H1 (cell line): ENCODE measurements at regions not wholly inside any gene's neighbourhood (a gene's known extent, or its start where the extent isn't known, plus 50 kb on each side); places are given as distances from the start of the nearest gene placed in this dataset.

Source experiments
- CTCF ChIA-PET: fragments of 300-600 bp; sonication (Branson Sonifier 250); formaldehyde crosslinking; loops from one replicate; lab custom pipeline; 2021; ENCODE audit not compliant: partially characterized antibody; lab: Charles Lee
- POLR2A ChIA-PET: fragments of 300-600 bp; sonication (Branson Sonifier 250); formaldehyde crosslinking; loops from one replicate; lab custom pipeline; 2021; ENCODE audit warnings: inconsistent platforms; ENCODE audit not compliant: partially characterized antibody; lab: Charles Lee
- DNase-seq, 2 experiments: peaks; one replicate each; pipeline versions ENCODE4 v3.0.0 to v3.0.0-alpha.2; 2010 to 2022; ENCODE audit warnings: low spot score in 2 of 2, low read depth in 1 of 2, mixed read lengths in 1 of 2
- FAIRE-seq: peaks from 2 replicates; lab custom pipeline; 2011; peaks lifted over from hg19 to GRCh38; lab: Jason Lieb, UNC
- H2AFZ ChIP-seq: 2 replicates; pipeline ENCODE4 v1.8.1; 2012; ENCODE audit warnings: low read length, inconsistent platforms
- H2AK5ac ChIP-seq: 2 replicates; pipeline ENCODE4 v1.6.1; 2013; ENCODE audit warnings: low read depth, low read length
- H2BK120ac ChIP-seq: replicated peaks from 2 replicates; pipeline ENCODE3; 2013; ENCODE audit warnings: low read depth, low read length, inconsistent platforms
- H2BK12ac ChIP-seq: 2 replicates; pipeline ENCODE4 v1.6.1; 2013; ENCODE audit warnings: low read depth, low read length
- H2BK15ac ChIP-seq: 2 replicates; pipeline ENCODE4 v1.6.1; 2013; ENCODE audit warnings: low read length
- H2BK20ac ChIP-seq: 2 replicates; pipeline ENCODE4 v1.6.1; 2013; ENCODE audit warnings: low read length
- H2BK5ac ChIP-seq: 2 replicates; pipeline ENCODE4 v1.6.1; 2013; ENCODE audit warnings: low read depth, low read length
- H3K14ac ChIP-seq: 2 replicates; pipeline ENCODE4 v1.6.1; 2013; ENCODE audit warnings: inconsistent platforms; ENCODE audit not compliant: insufficient read length
- H3K18ac ChIP-seq: 2 replicates; pipeline ENCODE4 v1.6.1; 2013; ENCODE audit warnings: low read length; ENCODE audit errors: extremely low read depth
- H3K23ac ChIP-seq: 2 replicates; pipeline ENCODE4 v1.6.1; 2013; ENCODE audit warnings: inconsistent platforms; ENCODE audit not compliant: insufficient read length
- H3K23me2 ChIP-seq: 2 replicates; pipeline ENCODE4 v1.6.1; 2013; ENCODE audit warnings: low read depth, low read length
- H3K27ac ChIP-seq: 2 replicates; pipeline ENCODE4 v1.6.1; 2011; ENCODE audit warnings: low read depth, low read length, inconsistent platforms
- H3K27me3 ChIP-seq, 4 experiments: replicated peaks in 1 of 4; 1 replicate in 1 of 4; 2 replicates in 3 of 4; pipeline versions ENCODE4 v1.6.1 to v1.8.1; 2011 to 2013; ENCODE audit warnings: low read length in 3 of 4, mild to moderate bottlenecking in 3 of 4, inconsistent platforms in 2 of 4, mixed read lengths in 2 of 4, moderate library complexity in 1 of 4; ENCODE audit not compliant: control insufficient read depth in 3 of 4, insufficient read depth in 3 of 4; ENCODE audit errors: extremely low read depth in 1 of 4
- H3K36me3 ChIP-seq, 4 experiments: 2 replicates each; pipeline versions ENCODE4 v1.6.1 to v1.8.1; 2011 to 2013; ENCODE audit warnings: mild to moderate bottlenecking in 4 of 4, low read length in 3 of 4, moderate library complexity in 2 of 4, control low read depth in 1 of 4, inconsistent platforms in 1 of 4; ENCODE audit not compliant: insufficient read depth in 4 of 4, control insufficient read depth in 2 of 4
- H3K4ac ChIP-seq: replicated peaks from 2 replicates; pipeline ENCODE3; 2013; ENCODE audit warnings: low read length, low read depth, mixed read lengths, inconsistent platforms; ENCODE audit not compliant: insufficient read length
- H3K4me1 ChIP-seq, 4 experiments: replicated peaks in 1 of 4; 1 replicate in 1 of 4; 2 replicates in 3 of 4; pipeline versions ENCODE4 v1.6.1 to v1.8.1; 2011 to 2013; ENCODE audit warnings: low read length in 3 of 4, inconsistent platforms in 2 of 4, mixed read lengths in 1 of 4; ENCODE audit not compliant: insufficient read depth in 4 of 4, control insufficient read depth in 3 of 4
- H3K4me2 ChIP-seq, 2 experiments: 2 replicates each; pipeline versions ENCODE4 v1.6.1 to v1.8.1; 2011 to 2013; ENCODE audit warnings: low read depth in 2 of 2, low read length in 2 of 2, control low read depth in 1 of 2, inconsistent platforms in 1 of 2, mild to moderate bottlenecking in 1 of 2; ENCODE audit not compliant: insufficient read depth in 1 of 2
- H3K4me3 ChIP-seq, 4 experiments: fragments of 200-600, 300-600 bp in 1 of 4; sonication (generic), shearing (Covaris generic), sonication (Bioruptor Twin) in 1 of 4; 2 replicates each; pipeline versions ENCODE4 v1.5.1 to v1.8.1; 2011 to 2016; ENCODE audit warnings: low read length in 4 of 4, low read depth in 3 of 4, control low read depth in 2 of 4, inconsistent platforms in 2 of 4, mild to moderate bottlenecking in 2 of 4, mixed read lengths in 1 of 4, moderate library complexity in 1 of 4; ENCODE audit not compliant: insufficient read depth in 2 of 4; ENCODE audit errors: extremely low read depth in 1 of 4
- H3K56ac ChIP-seq: replicated peaks from 2 replicates; pipeline ENCODE3; 2013; ENCODE audit warnings: low read depth, mild to moderate bottlenecking, mixed read lengths, low read length, inconsistent platforms; ENCODE audit not compliant: insufficient read length
- H3K79me1 ChIP-seq: 2 replicates; pipeline ENCODE4 v1.6.1; 2013; ENCODE audit warnings: low read depth, low read length, control low read depth
- H3K79me2 ChIP-seq, 2 experiments: 2 replicates each; pipeline versions ENCODE4 v1.6.1 to v1.8.1; 2012 to 2013; ENCODE audit warnings: low read length in 2 of 2, mild to moderate bottlenecking in 2 of 2, inconsistent platforms in 1 of 2; ENCODE audit not compliant: insufficient read depth in 2 of 2, control insufficient read depth in 1 of 2
- H3K9ac ChIP-seq, 4 experiments: replicated peaks in 1 of 4; 1 replicate in 1 of 4; 2 replicates in 3 of 4; pipeline versions ENCODE4 v1.6.1 to v1.8.1; 2011 to 2013; ENCODE audit warnings: low read depth in 3 of 4, low read length in 3 of 4, control low read depth in 2 of 4, mild to moderate bottlenecking in 2 of 4, moderate library complexity in 2 of 4, inconsistent platforms in 1 of 4; ENCODE audit errors: extremely low read depth in 1 of 4
- H3K9me3 ChIP-seq, 2 experiments: 2 replicates each; pipeline versions ENCODE4 v1.6.1 to v1.8.1; 2012 to 2013; ENCODE audit warnings: mild to moderate bottlenecking in 2 of 2, moderate library complexity in 2 of 2, control low read depth in 1 of 2, inconsistent platforms in 1 of 2, low read depth in 1 of 2, low read length in 1 of 2, mixed read lengths in 1 of 2; ENCODE audit not compliant: insufficient read depth in 2 of 2
- H4K20me1 ChIP-seq, 2 experiments: replicated peaks in 1 of 2; 2 replicates each; pipeline versions ENCODE3 to v1.8.1; 2011 to 2013; ENCODE audit warnings: inconsistent platforms in 2 of 2, low read length in 2 of 2, mild to moderate bottlenecking in 1 of 2; ENCODE audit not compliant: insufficient read depth in 2 of 2, control insufficient read depth in 1 of 2
- H4K5ac ChIP-seq: 2 replicates; pipeline ENCODE4 v1.6.1; 2013; ENCODE audit warnings: low read length, low read depth, mixed read lengths, inconsistent platforms; ENCODE audit not compliant: insufficient read length
- H4K8ac ChIP-seq: 2 replicates; pipeline ENCODE4 v1.8.0; 2013; ENCODE audit warnings: mild to moderate bottlenecking, moderate library complexity, low read length, inconsistent platforms; ENCODE audit not compliant: insufficient read depth; ENCODE audit errors: extremely low read depth
- H4K91ac ChIP-seq: replicated peaks from 2 replicates; pipeline ENCODE3; 2013; ENCODE audit warnings: low read length, mixed read lengths, inconsistent platforms; ENCODE audit not compliant: insufficient read length
- ATF2 ChIP-seq: IDR thresholded peaks from 2 replicates; pipeline ENCODE4 v1.6.1; 2012; ENCODE audit warnings: low read length, inconsistent platforms
- ATF3 ChIP-seq: IDR thresholded peaks from 2 replicates; pipeline ENCODE4 v1.6.1; 2011; ENCODE audit warnings: low read depth, mild to moderate bottlenecking, low read length; ENCODE audit not compliant: insufficient read depth
- BCL11A ChIP-seq, 2 experiments: IDR thresholded peaks; one replicate each; pipeline ENCODE4 v1.6.1; 2011; ENCODE audit warnings: low read depth in 2 of 2, low read length in 2 of 2, mild to moderate bottlenecking in 2 of 2
- CHD1 ChIP-seq: IDR thresholded peaks from 2 replicates; pipeline ENCODE4 v1.6.1; 2012; ENCODE audit warnings: low read depth, low read length, improper control_type of control experiment
- CHD2 ChIP-seq: IDR thresholded peaks from 2 replicates; pipeline ENCODE4 v1.6.1; 2012; ENCODE audit warnings: low read length, improper control_type of control experiment
- FOSL1 ChIP-seq: IDR thresholded peaks from 2 replicates; pipeline ENCODE4 v1.6.1; 2011; ENCODE audit warnings: mild to moderate bottlenecking, low read depth, low read length, moderate library complexity; ENCODE audit not compliant: insufficient read depth
- KDM4A ChIP-seq: IDR thresholded peaks from one replicate; pipeline ENCODE4 v1.7.1; 2012; ENCODE audit warnings: low read depth, mild to moderate bottlenecking, moderate library complexity, low read length, inconsistent platforms; ENCODE audit not compliant: severe bottlenecking
- NANOG ChIP-seq: IDR thresholded peaks from 2 replicates; pipeline ENCODE4 v1.6.1; 2011; ENCODE audit warnings: low read length, low read depth, mild to moderate bottlenecking, inconsistent platforms; ENCODE audit not compliant: insufficient read depth, poor library complexity, severe bottlenecking
- POLR2AphosphoS5 ChIP-seq: IDR thresholded peaks from 2 replicates; pipeline ENCODE4 v1.6.1; 2011; ENCODE audit warnings: low read depth, low read length
- SIRT6 ChIP-seq: IDR thresholded peaks from one replicate; pipeline ENCODE4 v1.7.1; 2012; ENCODE audit warnings: low read length, inconsistent platforms
- SP2 ChIP-seq: IDR thresholded peaks from 2 replicates; pipeline ENCODE4 v1.6.1; 2012; ENCODE audit warnings: mild to moderate bottlenecking, low read length, inconsistent platforms
- TBP ChIP-seq: IDR thresholded peaks from 2 replicates; pipeline ENCODE4 v1.6.1; 2011; ENCODE audit warnings: low read depth, low read length, improper control_type of control experiment
- TCF12 ChIP-seq: IDR thresholded peaks from 2 replicates; pipeline ENCODE4 v1.6.1; 2011; ENCODE audit warnings: low read depth, mild to moderate bottlenecking, low read length
- WGBS, 2 experiments: shearing (Covaris generic) in 1 of 2; methylation state at CpG; one replicate each; pipeline versions ENCODE4 v1.1.6 to v1.1.7; 2013 to 2015; ENCODE audit warnings: low lambda C conversion rate in 2 of 2, mixed read lengths in 2 of 2, inconsistent platforms in 1 of 2, low coverage in 1 of 2, missing lambda C conversion rate in 1 of 2; ENCODE audit not compliant: insufficient replicate concordance in 2 of 2, insufficient coverage in 1 of 2, insufficient read length in 1 of 2; ENCODE audit errors: extremely low coverage in 1 of 2, missing lambda C conversion rate in 1 of 2; 5-methylcytosine and 5-hydroxymethylcytosine counted together

- ChIA-PET POLR2A (no interaction called here), CTCF (interaction anchor here (0.7 kb wide), 1 partner anchor 1992 kb away, joined by 3 read pairs; no protein-coding TSS in a partner anchor)
- Histone ChIP-seq H3K9me3 (no peaks in the 10 kb centered on the region), H3K9ac (no peak overlapping the region), H4K8ac (no peak overlapping the region), H3K14ac (no peak overlapping the region), H3K4ac (no peak overlapping the region), H3K27ac (no peak overlapping the region), H4K5ac (no peak overlapping the region), H3K36me3 (no peaks in the 10 kb centered on the region), H3K56ac (no peak overlapping the region), H3K4me2 (no peak overlapping the region), H3K27me3 (no peaks in the 10 kb centered on the region), H2BK12ac (no peak overlapping the region), H4K20me1 (no peaks in the 10 kb centered on the region), H2BK20ac (no peak overlapping the region), H3K23me2 (no peaks in the 10 kb centered on the region), H2BK5ac (no peak overlapping the region), H3K79me2 (no peaks in the 10 kb centered on the region), H3K18ac (no peak overlapping the region), H2BK15ac (no peak overlapping the region), H3K23ac (no peak overlapping the region), H3K79me1 (no peaks in the 10 kb centered on the region), H2AK5ac (no peak overlapping the region), H3K4me1 (peaks cover 0 to 4% (median 1%) of the 10 kb centered on the region in 4 experiments; a peak in 3 of 7 replicates), H4K91ac (no peak overlapping the region), H2BK120ac (no peak overlapping the region), H2AFZ (no peak overlapping the region), H3K4me3 (no peak overlapping the region)
- DNase-seq (no peak), FAIRE-seq (no peak)
- TF ChIP-seq CHD1 (no peak), ATF3 (no peak), SIRT6 (no peak), ATF2 (no peak), SP2 (no peak), NANOG (no peak), TCF12 (no peak), FOSL1 (no peak), CHD2 (no peak), POLR2AphosphoS5 (no peak), KDM4A (no peak), BCL11A (IDR thresholded peaks at IDR 0.05; ENCODE audit: low read depth in 2 of 2, low read length in 2 of 2) (no peak), TBP (no peak)
- WGBS, 2 experiments, result 83% methylated on average over 7 of the region's 7 CpGs; no CpG with 5 or more reads in 1 of the 2 experiments
Observed at GRCh38 chr16:62276637-62277036, 240.4 kb upstream of the CDH8 start.
